H1 (cell line): ENCODE measurements at regions not wholly inside any gene's neighbourhood (a gene's known extent, or its start where the extent isn't known, plus 50 kb on each side); places are given as distances from the start of the nearest gene placed in this dataset.

Source experiments
- CTCF ChIA-PET: fragments of 300-600 bp; sonication (Branson Sonifier 250); formaldehyde crosslinking; loops from one replicate; lab custom pipeline; 2021; ENCODE audit not compliant: partially characterized antibody; lab: Charles Lee
- POLR2A ChIA-PET: fragments of 300-600 bp; sonication (Branson Sonifier 250); formaldehyde crosslinking; loops from one replicate; lab custom pipeline; 2021; ENCODE audit warnings: inconsistent platforms; ENCODE audit not compliant: partially characterized antibody; lab: Charles Lee
- DNase-seq, 2 experiments: peaks; one replicate each; pipeline versions ENCODE4 v3.0.0 to v3.0.0-alpha.2; 2010 to 2022; ENCODE audit warnings: low spot score in 2 of 2, low read depth in 1 of 2, mixed read lengths in 1 of 2
- FAIRE-seq: peaks from 2 replicates; lab custom pipeline; 2011; peaks lifted over from hg19 to GRCh38; lab: Jason Lieb, UNC
- H2AFZ ChIP-seq: 2 replicates; pipeline ENCODE4 v1.8.1; 2012; ENCODE audit warnings: low read length, inconsistent platforms
- H2AK5ac ChIP-seq: 2 replicates; pipeline ENCODE4 v1.6.1; 2013; ENCODE audit warnings: low read depth, low read length
- H2BK120ac ChIP-seq: replicated peaks from 2 replicates; pipeline ENCODE3; 2013; ENCODE audit warnings: low read depth, low read length, inconsistent platforms
- H2BK12ac ChIP-seq: 2 replicates; pipeline ENCODE4 v1.6.1; 2013; ENCODE audit warnings: low read depth, low read length
- H2BK15ac ChIP-seq: 2 replicates; pipeline ENCODE4 v1.6.1; 2013; ENCODE audit warnings: low read length
- H2BK20ac ChIP-seq: 2 replicates; pipeline ENCODE4 v1.6.1; 2013; ENCODE audit warnings: low read length
- H2BK5ac ChIP-seq: 2 replicates; pipeline ENCODE4 v1.6.1; 2013; ENCODE audit warnings: low read depth, low read length
- H3K14ac ChIP-seq: 2 replicates; pipeline ENCODE4 v1.6.1; 2013; ENCODE audit warnings: inconsistent platforms; ENCODE audit not compliant: insufficient read length
- H3K18ac ChIP-seq: 2 replicates; pipeline ENCODE4 v1.6.1; 2013; ENCODE audit warnings: low read length; ENCODE audit errors: extremely low read depth
- H3K23ac ChIP-seq: 2 replicates; pipeline ENCODE4 v1.6.1; 2013; ENCODE audit warnings: inconsistent platforms; ENCODE audit not compliant: insufficient read length
- H3K23me2 ChIP-seq: 2 replicates; pipeline ENCODE4 v1.6.1; 2013; ENCODE audit warnings: low read depth, low read length
- H3K27ac ChIP-seq: 2 replicates; pipeline ENCODE4 v1.6.1; 2011; ENCODE audit warnings: low read depth, low read length, inconsistent platforms
- H3K27me3 ChIP-seq, 4 experiments: replicated peaks in 1 of 4; 1 replicate in 1 of 4; 2 replicates in 3 of 4; pipeline versions ENCODE4 v1.6.1 to v1.8.1; 2011 to 2013; ENCODE audit warnings: low read length in 3 of 4, mild to moderate bottlenecking in 3 of 4, inconsistent platforms in 2 of 4, mixed read lengths in 2 of 4, moderate library complexity in 1 of 4; ENCODE audit not compliant: control insufficient read depth in 3 of 4, insufficient read depth in 3 of 4; ENCODE audit errors: extremely low read depth in 1 of 4
- H3K36me3 ChIP-seq, 4 experiments: 2 replicates each; pipeline versions ENCODE4 v1.6.1 to v1.8.1; 2011 to 2013; ENCODE audit warnings: mild to moderate bottlenecking in 4 of 4, low read length in 3 of 4, moderate library complexity in 2 of 4, control low read depth in 1 of 4, inconsistent platforms in 1 of 4; ENCODE audit not compliant: insufficient read depth in 4 of 4, control insufficient read depth in 2 of 4
- H3K4ac ChIP-seq: replicated peaks from 2 replicates; pipeline ENCODE3; 2013; ENCODE audit warnings: low read length, low read depth, mixed read lengths, inconsistent platforms; ENCODE audit not compliant: insufficient read length
- H3K4me1 ChIP-seq, 4 experiments: replicated peaks in 1 of 4; 1 replicate in 1 of 4; 2 replicates in 3 of 4; pipeline versions ENCODE4 v1.6.1 to v1.8.1; 2011 to 2013; ENCODE audit warnings: low read length in 3 of 4, inconsistent platforms in 2 of 4, mixed read lengths in 1 of 4; ENCODE audit not compliant: insufficient read depth in 4 of 4, control insufficient read depth in 3 of 4
- H3K4me2 ChIP-seq, 2 experiments: 2 replicates each; pipeline versions ENCODE4 v1.6.1 to v1.8.1; 2011 to 2013; ENCODE audit warnings: low read depth in 2 of 2, low read length in 2 of 2, control low read depth in 1 of 2, inconsistent platforms in 1 of 2, mild to moderate bottlenecking in 1 of 2; ENCODE audit not compliant: insufficient read depth in 1 of 2
- H3K4me3 ChIP-seq, 4 experiments: fragments of 200-600, 300-600 bp in 1 of 4; sonication (generic), shearing (Covaris generic), sonication (Bioruptor Twin) in 1 of 4; 2 replicates each; pipeline versions ENCODE4 v1.5.1 to v1.8.1; 2011 to 2016; ENCODE audit warnings: low read length in 4 of 4, low read depth in 3 of 4, control low read depth in 2 of 4, inconsistent platforms in 2 of 4, mild to moderate bottlenecking in 2 of 4, mixed read lengths in 1 of 4, moderate library complexity in 1 of 4; ENCODE audit not compliant: insufficient read depth in 2 of 4; ENCODE audit errors: extremely low read depth in 1 of 4
- H3K56ac ChIP-seq: replicated peaks from 2 replicates; pipeline ENCODE3; 2013; ENCODE audit warnings: low read depth, mild to moderate bottlenecking, mixed read lengths, low read length, inconsistent platforms; ENCODE audit not compliant: insufficient read length
- H3K79me1 ChIP-seq: 2 replicates; pipeline ENCODE4 v1.6.1; 2013; ENCODE audit warnings: low read depth, low read length, control low read depth
- H3K79me2 ChIP-seq, 2 experiments: 2 replicates each; pipeline versions ENCODE4 v1.6.1 to v1.8.1; 2012 to 2013; ENCODE audit warnings: low read length in 2 of 2, mild to moderate bottlenecking in 2 of 2, inconsistent platforms in 1 of 2; ENCODE audit not compliant: insufficient read depth in 2 of 2, control insufficient read depth in 1 of 2
- H3K9ac ChIP-seq, 4 experiments: replicated peaks in 1 of 4; 1 replicate in 1 of 4; 2 replicates in 3 of 4; pipeline versions ENCODE4 v1.6.1 to v1.8.1; 2011 to 2013; ENCODE audit warnings: low read depth in 3 of 4, low read length in 3 of 4, control low read depth in 2 of 4, mild to moderate bottlenecking in 2 of 4, moderate library complexity in 2 of 4, inconsistent platforms in 1 of 4; ENCODE audit errors: extremely low read depth in 1 of 4
- H3K9me3 ChIP-seq, 2 experiments: 2 replicates each; pipeline versions ENCODE4 v1.6.1 to v1.8.1; 2012 to 2013; ENCODE audit warnings: mild to moderate bottlenecking in 2 of 2, moderate library complexity in 2 of 2, control low read depth in 1 of 2, inconsistent platforms in 1 of 2, low read depth in 1 of 2, low read length in 1 of 2, mixed read lengths in 1 of 2; ENCODE audit not compliant: insufficient read depth in 2 of 2
- H4K20me1 ChIP-seq, 2 experiments: replicated peaks in 1 of 2; 2 replicates each; pipeline versions ENCODE3 to v1.8.1; 2011 to 2013; ENCODE audit warnings: inconsistent platforms in 2 of 2, low read length in 2 of 2, mild to moderate bottlenecking in 1 of 2; ENCODE audit not compliant: insufficient read depth in 2 of 2, control insufficient read depth in 1 of 2
- H4K5ac ChIP-seq: 2 replicates; pipeline ENCODE4 v1.6.1; 2013; ENCODE audit warnings: low read length, low read depth, mixed read lengths, inconsistent platforms; ENCODE audit not compliant: insufficient read length
- H4K8ac ChIP-seq: 2 replicates; pipeline ENCODE4 v1.8.0; 2013; ENCODE audit warnings: mild to moderate bottlenecking, moderate library complexity, low read length, inconsistent platforms; ENCODE audit not compliant: insufficient read depth; ENCODE audit errors: extremely low read depth
- H4K91ac ChIP-seq: replicated peaks from 2 replicates; pipeline ENCODE3; 2013; ENCODE audit warnings: low read length, mixed read lengths, inconsistent platforms; ENCODE audit not compliant: insufficient read length
- EGR1 ChIP-seq: IDR thresholded peaks from 2 replicates; pipeline ENCODE4 v1.6.1; 2011; ENCODE audit warnings: low read depth, low read length, borderline replicate concordance
- JUND ChIP-seq: IDR thresholded peaks from 2 replicates; pipeline ENCODE4 v1.6.1; 2011; ENCODE audit warnings: mild to moderate bottlenecking, improper control_type of control experiment, low read length
- SP1 ChIP-seq: IDR thresholded peaks from 2 replicates; pipeline ENCODE4 v1.6.1; 2011; ENCODE audit warnings: low read depth, low read length
- SP2 ChIP-seq: IDR thresholded peaks from 2 replicates; pipeline ENCODE4 v1.6.1; 2012; ENCODE audit warnings: mild to moderate bottlenecking, low read length, inconsistent platforms
- WGBS, 2 experiments: shearing (Covaris generic) in 1 of 2; methylation state at CpG; one replicate each; pipeline versions ENCODE4 v1.1.6 to v1.1.7; 2013 to 2015; ENCODE audit warnings: low lambda C conversion rate in 2 of 2, mixed read lengths in 2 of 2, inconsistent platforms in 1 of 2, low coverage in 1 of 2, missing lambda C conversion rate in 1 of 2; ENCODE audit not compliant: insufficient replicate concordance in 2 of 2, insufficient coverage in 1 of 2, insufficient read length in 1 of 2; ENCODE audit errors: extremely low coverage in 1 of 2, missing lambda C conversion rate in 1 of 2; 5-methylcytosine and 5-hydroxymethylcytosine counted together
- TF ChIP-seq, protein P1 (sequence below), 3 experiments: IDR thresholded peaks; 1 replicate in 2 of 3; 2 replicates in 1 of 3; pipeline versions ENCODE4 v1.5.1 to v1.6.1; 2011; ENCODE audit warnings: low read length in 3 of 3, mild to moderate bottlenecking in 3 of 3, inconsistent platforms in 2 of 3, low read depth in 1 of 3, moderate library complexity in 1 of 3; ENCODE audit not compliant: insufficient read depth in 1 of 3; ENCODE audit errors: control extremely low read depth in 1 of 3

DNA sequence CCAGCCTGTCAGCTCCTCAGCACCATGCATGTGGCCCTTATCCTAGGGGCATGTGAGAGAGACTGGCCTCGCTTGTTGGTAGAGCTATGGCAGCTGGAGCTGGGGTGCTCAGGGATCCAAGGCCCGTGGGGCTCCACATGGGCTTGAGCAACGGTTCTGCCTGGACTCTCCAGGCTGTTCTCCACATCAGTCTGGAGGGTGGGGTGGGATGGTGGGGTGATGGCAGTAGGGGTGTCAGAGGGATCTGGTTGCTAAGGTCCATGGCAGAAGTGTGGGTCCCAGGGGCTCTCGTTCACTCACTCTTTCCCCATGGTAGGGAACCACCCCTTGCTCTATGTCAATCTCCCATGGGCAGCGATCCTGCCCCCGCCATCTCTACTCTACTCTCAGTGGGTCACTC is 622.6 kb downstream of the LRFN5 start:
- no peak overlapping the region; the same call in 1 of the 2 replicates for H4K8ac ChIP-seq
- 0 out of 8 replicates have a peak, but pooled peaks cover 0 to 2% (median 0%) of the 10 kb centered on the region in 4 experiments for H3K36me3 ChIP-seq
- H3K4ac ChIP-seq, result no peak overlapping the region
- H2BK20ac ChIP-seq, result no peak overlapping the region
- H4K5ac ChIP-seq, result no peak overlapping the region
- H2AFZ ChIP-seq, result no peak overlapping the region; the same call in 1 of the 2 replicates
- DNase-seq, result no peak
- no peak overlapping the region for H3K4me2 ChIP-seq
- no peak overlapping the region for H4K91ac ChIP-seq
- POLR2A ChIA-PET, result no interaction called here
- no peaks in the 10 kb centered on the region for H4K20me1 ChIP-seq
- 74% methylated on average over 5 of the region's 6 CpGs; no CpG with 5 or more reads in 1 of the 2 experiments for WGBS, 2 experiments
- FAIRE-seq, result no peak
- no peak overlapping the region for H2BK5ac ChIP-seq
- H2BK12ac ChIP-seq, result no peak overlapping the region
- H2AK5ac ChIP-seq, result no peak overlapping the region
- H2BK15ac ChIP-seq, result no peak overlapping the region
- CTCF ChIA-PET, result interaction anchor here (0.6 kb wide), 1 partner anchor 1546 kb away, joined by 3 read pairs; no protein-coding TSS in a partner anchor
- no peak overlapping the region for H3K56ac ChIP-seq
- TF ChIP-seq SP1, result no peak
- TF ChIP-seq, protein P1, sequence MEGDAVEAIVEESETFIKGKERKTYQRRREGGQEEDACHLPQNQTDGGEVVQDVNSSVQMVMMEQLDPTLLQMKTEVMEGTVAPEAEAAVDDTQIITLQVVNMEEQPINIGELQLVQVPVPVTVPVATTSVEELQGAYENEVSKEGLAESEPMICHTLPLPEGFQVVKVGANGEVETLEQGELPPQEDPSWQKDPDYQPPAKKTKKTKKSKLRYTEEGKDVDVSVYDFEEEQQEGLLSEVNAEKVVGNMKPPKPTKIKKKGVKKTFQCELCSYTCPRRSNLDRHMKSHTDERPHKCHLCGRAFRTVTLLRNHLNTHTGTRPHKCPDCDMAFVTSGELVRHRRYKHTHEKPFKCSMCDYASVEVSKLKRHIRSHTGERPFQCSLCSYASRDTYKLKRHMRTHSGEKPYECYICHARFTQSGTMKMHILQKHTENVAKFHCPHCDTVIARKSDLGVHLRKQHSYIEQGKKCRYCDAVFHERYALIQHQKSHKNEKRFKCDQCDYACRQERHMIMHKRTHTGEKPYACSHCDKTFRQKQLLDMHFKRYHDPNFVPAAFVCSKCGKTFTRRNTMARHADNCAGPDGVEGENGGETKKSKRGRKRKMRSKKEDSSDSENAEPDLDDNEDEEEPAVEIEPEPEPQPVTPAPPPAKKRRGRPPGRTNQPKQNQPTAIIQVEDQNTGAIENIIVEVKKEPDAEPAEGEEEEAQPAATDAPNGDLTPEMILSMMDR (IDR thresholded peaks at IDR 0.05; ENCODE audit: control extremely low read depth in 1 of 3, insufficient read depth in 1 of 3, low read depth in 1 of 3, low read length in 3 of 3), result no peak
- no peak for TF ChIP-seq JUND
- no peak for TF ChIP-seq SP2
- no peak for TF ChIP-seq EGR1
- H3K4me1 ChIP-seq, result no peaks in the 10 kb centered on the region
- no peak overlapping the region for H3K27ac ChIP-seq
- H3K14ac ChIP-seq, result no peak overlapping the region
- H3K23ac ChIP-seq, result no peak overlapping the region
- H3K79me2 ChIP-seq, result no peaks in the 10 kb centered on the region
- no peak overlapping the region for H2BK120ac ChIP-seq
- no peaks in the 10 kb centered on the region for H3K23me2 ChIP-seq
- H3K9me3 ChIP-seq, result no peaks in the 10 kb centered on the region; a peak in 1 of 4 replicates
- H3K18ac ChIP-seq, result no peak overlapping the region
- no peaks in the 10 kb centered on the region for H3K27me3 ChIP-seq
- H3K79me1 ChIP-seq, result no peaks in the 10 kb centered on the region
- no peak overlapping the region for H3K9ac ChIP-seq
- H3K4me3 ChIP-seq, result no peak overlapping the region
